K562 (cell line): ENCODE measurements at regions not wholly inside any gene's neighbourhood (a gene's known extent, or its start where the extent isn't known, plus 50 kb on each side); places are given as distances from the start of the nearest gene placed in this dataset.

Source experiments
- ATAC-seq: fragments of 200-7000 bp; cut with Tn5 transposase; 3 replicates; pipeline ENCODE4 v1.9.1; 2020; ENCODE audit warnings: moderate library complexity
- BruUV-seq: library from RNA; stranded (reverse); fragments of 400-500 nt; replicated peaks from 2 replicates; lab custom pipeline; 2021; lab: Mats Ljungman, UMichigan
- CTCF ChIA-PET: fragments of 300-600 bp; formaldehyde crosslinking; extraction: SDS; loops from one replicate; lab custom pipeline; 2021; ENCODE audit warnings: low intra/inter-chr PET ratio; lab: Yijun Ruan, JAX
- POLR2A ChIA-PET: fragments of 300-600, 350-650 bp; sonication (Branson Sonifier 250); formaldehyde crosslinking; extraction: SDS; loops from one replicate; lab custom pipeline; 2021; ENCODE audit warnings: antibody characterized with exemption, inconsistent platforms; lab: Yijun Ruan, JAX
- DNase-seq, 4 experiments: peaks; one replicate each; pipeline versions ENCODE4 v3.0.0 to v3.0.0-alpha.2; 2011 to 2018; ENCODE audit warnings: low spot score in 3 of 4, mixed read lengths in 3 of 4; ENCODE audit errors: extremely low read depth in 1 of 4
- FAIRE-seq: peaks from 2 replicates; lab custom pipeline; 2011; peaks lifted over from hg19 to GRCh38; lab: Jason Lieb, UNC
- H2AFZ ChIP-seq: 2 replicates; pipeline ENCODE4 v1.6.0; 2011; ENCODE audit warnings: low read depth, low read length, control low read depth, inconsistent platforms
- H3K27ac ChIP-seq: fragments of 200-600 bp; 3 replicates; pipeline ENCODE4 v1.8.0; 2011; ENCODE audit warnings: low read depth, mild to moderate bottlenecking, control low read depth, inconsistent platforms, low read length, moderate library complexity, mixed read lengths; ENCODE audit errors: extremely low read depth
- H3K27me3 ChIP-seq, 2 experiments: fragments of 300-600 bp in 1 of 2; 2 replicates in 1 of 2; 3 replicates in 1 of 2; pipeline versions ENCODE4 v1.6.0 to v1.8.0; 2011; ENCODE audit warnings: inconsistent platforms in 2 of 2, low read length in 2 of 2, mild to moderate bottlenecking in 1 of 2, mixed read lengths in 1 of 2, moderate library complexity in 1 of 2; ENCODE audit not compliant: control insufficient read depth in 2 of 2, insufficient read depth in 2 of 2
- H3K36me3 ChIP-seq: fragments of 300-600 bp; 3 replicates; pipeline ENCODE4 v1.8.0; 2011; ENCODE audit warnings: mild to moderate bottlenecking, low read length, inconsistent platforms; ENCODE audit not compliant: control insufficient read depth, insufficient read depth
- H3K4me1 ChIP-seq, 2 experiments: fragments of 200-600 bp in 1 of 2; replicated peaks in 1 of 2; 2 replicates in 1 of 2; 3 replicates in 1 of 2; pipeline versions ENCODE4 v1.5.1 to v1.8.0; 2011; ENCODE audit warnings: inconsistent platforms in 2 of 2, low read length in 2 of 2, mild to moderate bottlenecking in 1 of 2, mixed read lengths in 1 of 2, moderate library complexity in 1 of 2; ENCODE audit not compliant: control insufficient read depth in 2 of 2, insufficient read depth in 2 of 2
- H3K4me2 ChIP-seq: 2 replicates; pipeline ENCODE4 v1.6.1; 2011; ENCODE audit warnings: low read length, control low read depth, inconsistent platforms, mixed read lengths; ENCODE audit not compliant: insufficient read depth
- H3K4me3 ChIP-seq: fragments of 200-600 bp; sonication (generic), shearing (Covaris generic); 2 replicates; pipeline ENCODE4 v1.5.1; 2016; ENCODE audit warnings: control low read depth, inconsistent platforms
- H3K79me2 ChIP-seq: fragments of 200-600 bp; 3 replicates; pipeline ENCODE4 v1.8.0; 2011; ENCODE audit warnings: low read length, inconsistent platforms; ENCODE audit not compliant: control insufficient read depth, insufficient read depth
- H3K9ac ChIP-seq, 2 experiments: 2 replicates each; pipeline versions ENCODE4 v1.6.0 to v1.6.1; 2011; ENCODE audit warnings: low read depth in 2 of 2, low read length in 2 of 2, control low read depth in 1 of 2, inconsistent platforms in 1 of 2, mild to moderate bottlenecking in 1 of 2, mixed read lengths in 1 of 2; ENCODE audit not compliant: insufficient read depth in 1 of 2
- H3K9me1 ChIP-seq: one replicate; pipeline ENCODE4 v1.6.0; 2011; ENCODE audit warnings: inconsistent platforms, mild to moderate bottlenecking, low read length, moderate library complexity; ENCODE audit not compliant: control insufficient read depth, insufficient read depth
- H3K9me3 ChIP-seq: replicated peaks from 2 replicates; pipeline ENCODE4 v1.5.1; 2011; ENCODE audit warnings: low read depth, low read length, inconsistent platforms; ENCODE audit not compliant: control insufficient read depth, insufficient read depth
- H4K20me1 ChIP-seq: replicated peaks from 2 replicates; pipeline ENCODE4 v1.6.1; 2011; ENCODE audit warnings: low read length, inconsistent platforms, mixed read lengths; ENCODE audit not compliant: control insufficient read depth, insufficient read depth
- FUS ChIP-seq: fragments of 200-400 bp; formaldehyde crosslinking; optimal IDR thresholded peaks from 2 replicates; pipeline ENCODE3; 2017; ENCODE audit warnings: low read depth, low read length
- MEIS2 ChIP-seq: fragments of 450-650 bp; IDR thresholded peaks from 2 replicates; pipeline ENCODE4 v1.6.1; 2014; ENCODE audit warnings: mild to moderate bottlenecking; ENCODE audit not compliant: partially characterized antibody
- RAD21 ChIP-seq, 2 experiments: fragments of 250-450 bp in 1 of 2; fragments of 450-650 bp in 1 of 2; sonication (Bioruptor Pico) in 1 of 2; formaldehyde crosslinking in 1 of 2; IDR thresholded peaks in 1 of 2; conservative IDR thresholded peaks in 1 of 2; 2 replicates each; pipeline versions ENCODE4 v1.4.0 to v1.8.0; 2020 to 2022; ENCODE audit warnings: mild to moderate bottlenecking in 2 of 2, moderate library complexity in 1 of 2
- RBM14 ChIP-seq: fragments of 200-400 bp; formaldehyde crosslinking; IDR thresholded peaks from 2 replicates; pipeline ENCODE4 v1.6.1; 2018; ENCODE audit warnings: low read depth, mild to moderate bottlenecking, low read length, moderate library complexity, borderline replicate concordance; ENCODE audit not compliant: insufficient read depth
- TSHZ1 ChIP-seq: fragments of 250-450 bp; sonication (Bioruptor Pico); IDR thresholded peaks from 2 replicates; pipeline ENCODE4 v1.4.0; 2020; ENCODE audit warnings: mild to moderate bottlenecking, moderate library complexity
- ZNF311 ChIP-seq: fragments of 250-450 bp; sonication (Bioruptor Pico); IDR thresholded peaks from 2 replicates; pipeline ENCODE4 v1.4.0; 2020; ENCODE audit warnings: mild to moderate bottlenecking, moderate library complexity
- ZNF668 ChIP-seq: fragments of 250-450 bp; sonication (Bioruptor Pico); IDR thresholded peaks from 2 replicates; pipeline ENCODE4 v1.8.0; 2022; ENCODE audit warnings: mild to moderate bottlenecking, inconsistent platforms
- ZNF79 ChIP-seq: fragments of 250-450 bp; sonication (Bioruptor Pico); IDR thresholded peaks from 2 replicates; pipeline ENCODE4 v1.4.0; 2020; ENCODE audit warnings: low read depth, mild to moderate bottlenecking, moderate library complexity
- WGBS: fragments of 100-300 bp; shearing (Covaris generic); methylation state at CpG from one replicate; pipeline ENCODE4 v1.1.6; 2016; ENCODE audit warnings: low coverage, mixed read lengths; ENCODE audit not compliant: insufficient coverage; ENCODE audit errors: missing lambda C conversion rate; 5-methylcytosine and 5-hydroxymethylcytosine counted together
- in situ Hi-C: fragments of 300-500 bp; cut with MboI; formaldehyde crosslinking; loops from 4 replicates; pipeline ENCODE4 v1.15.0; 2018; ENCODE audit warnings: inconsistent platforms, mixed read lengths
- intact Hi-C: fragments of 100-400 bp; cut with micrococcal nuclease; formaldehyde crosslinking; loops from 2 replicates; pipeline ENCODE4 v1.14.2; 2022
- TF ChIP-seq, protein P1 (sequence below): sonication (generic); formaldehyde crosslinking; IDR thresholded peaks from 2 replicates; pipeline ENCODE4 v1.8.0; 2022; ENCODE audit warnings: missing genetic modification reagents, mild to moderate bottlenecking, borderline replicate concordance
- TF ChIP-seq, protein P2 (sequence below): IDR thresholded peaks from 3 replicates; pipeline ENCODE4 v1.6.1; 2011; ENCODE audit warnings: borderline replicate concordance, mild to moderate bottlenecking, moderate library complexity; ENCODE audit not compliant: insufficient read length; ENCODE audit errors: extremely low read depth
- TF ChIP-seq, protein P3 (sequence below): sonication (generic); formaldehyde crosslinking; IDR thresholded peaks from 2 replicates; pipeline ENCODE4 v1.8.0; 2022; ENCODE audit warnings: mild to moderate bottlenecking, missing genetic modification reagents

- ATAC-seq (no peak), FAIRE-seq (no peak), DNase-seq (no peak)
- intact Hi-C loops (no loop called here), in situ Hi-C loops (no loop called here)
- H3K9ac ChIP-seq = no peak overlapping the region
- H3K4me2 ChIP-seq = no peak overlapping the region
- ChIA-PET CTCF (no interaction called here), POLR2A (no interaction called here)
- no peak overlapping the region for H3K27ac ChIP-seq
- H2AFZ ChIP-seq = no peak overlapping the region
- no peaks in the 10 kb centered on the region for H3K36me3 ChIP-seq
- H3K9me3 ChIP-seq = no peaks in the 10 kb centered on the region
- no peaks in the 10 kb centered on the region for H3K79me2 ChIP-seq
- peaks cover 0 to 29% of the 10 kb centered on the region in 2 experiments; a peak in 4 of 5 replicates for H3K27me3 ChIP-seq
- no peaks in the 10 kb centered on the region for H3K4me1 ChIP-seq
- BruUV-seq = no TSS peak
- H3K4me3 ChIP-seq = no peak overlapping the region
- 3% methylated on average over 11 of the region's 16 CpGs for WGBS
- H3K9me1 ChIP-seq = no peaks in the 10 kb centered on the region
- H4K20me1 ChIP-seq = no peaks in the 10 kb centered on the region
- TF ChIP-seq ZNF311 (CRISPR knock-in tag) = no peak
- TF ChIP-seq, protein P1, sequence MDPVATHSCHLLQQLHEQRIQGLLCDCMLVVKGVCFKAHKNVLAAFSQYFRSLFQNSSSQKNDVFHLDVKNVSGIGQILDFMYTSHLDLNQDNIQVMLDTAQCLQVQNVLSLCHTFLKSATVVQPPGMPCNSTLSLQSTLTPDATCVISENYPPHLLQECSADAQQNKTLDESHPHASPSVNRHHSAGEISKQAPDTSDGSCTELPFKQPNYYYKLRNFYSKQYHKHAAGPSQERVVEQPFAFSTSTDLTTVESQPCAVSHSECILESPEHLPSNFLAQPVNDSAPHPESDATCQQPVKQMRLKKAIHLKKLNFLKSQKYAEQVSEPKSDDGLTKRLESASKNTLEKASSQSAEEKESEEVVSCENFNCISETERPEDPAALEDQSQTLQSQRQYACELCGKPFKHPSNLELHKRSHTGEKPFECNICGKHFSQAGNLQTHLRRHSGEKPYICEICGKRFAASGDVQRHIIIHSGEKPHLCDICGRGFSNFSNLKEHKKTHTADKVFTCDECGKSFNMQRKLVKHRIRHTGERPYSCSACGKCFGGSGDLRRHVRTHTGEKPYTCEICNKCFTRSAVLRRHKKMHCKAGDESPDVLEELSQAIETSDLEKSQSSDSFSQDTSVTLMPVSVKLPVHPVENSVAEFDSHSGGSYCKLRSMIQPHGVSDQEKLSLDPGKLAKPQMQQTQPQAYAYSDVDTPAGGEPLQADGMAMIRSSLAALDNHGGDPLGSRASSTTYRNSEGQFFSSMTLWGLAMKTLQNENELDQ (CRISPR knock-in tag) = no peak
- TF ChIP-seq FUS = no peak
- TF ChIP-seq MEIS2 = no peak
- no peak for TF ChIP-seq TSHZ1
- TF ChIP-seq RAD21 (CRISPR knock-in tag; conservative IDR thresholded peaks at IDR 0.05 in 1 of 2, IDR thresholded peaks at IDR 0.05 in 1 of 2) = no peak
- TF ChIP-seq, protein P2, sequence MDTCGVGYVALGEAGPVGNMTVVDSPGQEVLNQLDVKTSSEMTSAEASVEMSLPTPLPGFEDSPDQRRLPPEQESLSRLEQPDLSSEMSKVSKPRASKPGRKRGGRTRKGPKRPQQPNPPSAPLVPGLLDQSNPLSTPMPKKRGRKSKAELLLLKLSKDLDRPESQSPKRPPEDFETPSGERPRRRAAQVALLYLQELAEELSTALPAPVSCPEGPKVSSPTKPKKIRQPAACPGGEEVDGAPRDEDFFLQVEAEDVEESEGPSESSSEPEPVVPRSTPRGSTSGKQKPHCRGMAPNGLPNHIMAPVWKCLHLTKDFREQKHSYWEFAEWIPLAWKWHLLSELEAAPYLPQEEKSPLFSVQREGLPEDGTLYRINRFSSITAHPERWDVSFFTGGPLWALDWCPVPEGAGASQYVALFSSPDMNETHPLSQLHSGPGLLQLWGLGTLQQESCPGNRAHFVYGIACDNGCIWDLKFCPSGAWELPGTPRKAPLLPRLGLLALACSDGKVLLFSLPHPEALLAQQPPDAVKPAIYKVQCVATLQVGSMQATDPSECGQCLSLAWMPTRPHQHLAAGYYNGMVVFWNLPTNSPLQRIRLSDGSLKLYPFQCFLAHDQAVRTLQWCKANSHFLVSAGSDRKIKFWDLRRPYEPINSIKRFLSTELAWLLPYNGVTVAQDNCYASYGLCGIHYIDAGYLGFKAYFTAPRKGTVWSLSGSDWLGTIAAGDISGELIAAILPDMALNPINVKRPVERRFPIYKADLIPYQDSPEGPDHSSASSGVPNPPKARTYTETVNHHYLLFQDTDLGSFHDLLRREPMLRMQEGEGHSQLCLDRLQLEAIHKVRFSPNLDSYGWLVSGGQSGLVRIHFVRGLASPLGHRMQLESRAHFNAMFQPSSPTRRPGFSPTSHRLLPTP = no peak
- TF ChIP-seq, protein P3, sequence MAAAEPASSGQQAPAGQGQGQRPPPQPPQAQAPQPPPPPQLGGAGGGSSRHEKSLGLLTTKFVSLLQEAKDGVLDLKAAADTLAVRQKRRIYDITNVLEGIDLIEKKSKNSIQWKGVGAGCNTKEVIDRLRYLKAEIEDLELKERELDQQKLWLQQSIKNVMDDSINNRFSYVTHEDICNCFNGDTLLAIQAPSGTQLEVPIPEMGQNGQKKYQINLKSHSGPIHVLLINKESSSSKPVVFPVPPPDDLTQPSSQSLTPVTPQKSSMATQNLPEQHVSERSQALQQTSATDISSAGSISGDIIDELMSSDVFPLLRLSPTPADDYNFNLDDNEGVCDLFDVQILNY (CRISPR knock-in tag) = no peak
- TF ChIP-seq ZNF79 (CRISPR knock-in tag) = no peak
- TF ChIP-seq ZNF668 (CRISPR knock-in tag) = no peak
- TF ChIP-seq RBM14 = no peak
Observed at GRCh38 chr13:111953546-111954178, 113.3 kb upstream of the SOX1 start.
